H1 (cell line): ENCODE measurements at regions not wholly inside any gene's neighbourhood (a gene's known extent, or its start where the extent isn't known, plus 50 kb on each side); places are given as distances from the start of the nearest gene placed in this dataset.

Experiments used
- BCL11A ChIP-seq, 2 experiments: IDR thresholded peaks; one replicate each; pipeline ENCODE4 v1.6.1; 2011; ENCODE audit warnings: low read depth in 2 of 2, low read length in 2 of 2, mild to moderate bottlenecking in 2 of 2
- CBX5 ChIP-seq: fragments of 300-800, 300-1000 bp; sonication (generic); IDR thresholded peaks from 2 replicates; pipeline ENCODE4 v1.7.1; 2016; ENCODE audit warnings: antibody characterized with exemption, low read length, low read depth
- CTCF ChIP-seq, 3 experiments: IDR thresholded peaks; 1 replicate in 2 of 3; 2 replicates in 1 of 3; pipeline versions ENCODE4 v1.5.1 to v1.6.1; 2011; ENCODE audit warnings: low read length in 3 of 3, mild to moderate bottlenecking in 3 of 3, inconsistent platforms in 2 of 3, low read depth in 1 of 3, moderate library complexity in 1 of 3; ENCODE audit not compliant: insufficient read depth in 1 of 3; ENCODE audit errors: control extremely low read depth in 1 of 3
- EGR1 ChIP-seq: IDR thresholded peaks from 2 replicates; pipeline ENCODE4 v1.6.1; 2011; ENCODE audit warnings: low read depth, low read length, borderline replicate concordance
- EP300 ChIP-seq, 2 experiments: IDR thresholded peaks; 1 replicate in 1 of 2; 2 replicates in 1 of 2; pipeline ENCODE4 v1.6.1; 2011 to 2012; ENCODE audit warnings: low read depth in 2 of 2, low read length in 2 of 2, mild to moderate bottlenecking in 2 of 2, borderline replicate concordance in 1 of 2, inconsistent platforms in 1 of 2, moderate library complexity in 1 of 2
- EZH2 ChIP-seq: fragments of 200-600 bp; sonication (generic); IDR thresholded peaks from 2 replicates; pipeline ENCODE4 v1.7.1; 2012; ENCODE audit warnings: low read depth, mild to moderate bottlenecking, moderate library complexity, low read length, inconsistent platforms; ENCODE audit not compliant: severe bottlenecking
- FOSL1 ChIP-seq: IDR thresholded peaks from 2 replicates; pipeline ENCODE4 v1.6.1; 2011; ENCODE audit warnings: mild to moderate bottlenecking, low read depth, low read length, moderate library complexity; ENCODE audit not compliant: insufficient read depth
- JUN ChIP-seq: IDR thresholded peaks from 2 replicates; pipeline ENCODE4 v1.6.1; 2011; ENCODE audit warnings: low read depth, mild to moderate bottlenecking, improper control_type of control experiment, low read length
- NRF1 ChIP-seq: IDR thresholded peaks from 2 replicates; pipeline ENCODE4 v1.6.1; 2011; ENCODE audit warnings: mild to moderate bottlenecking, low read depth, low read length, improper control_type of control experiment
- POLR2A ChIP-seq, 2 experiments: IDR thresholded peaks; 1 replicate in 1 of 2; 2 replicates in 1 of 2; pipeline ENCODE4 v1.6.1; 2011; ENCODE audit warnings: low read depth in 2 of 2, low read length in 2 of 2, mild to moderate bottlenecking in 2 of 2; ENCODE audit errors: control extremely low read depth in 1 of 2
- POLR2AphosphoS5 ChIP-seq: IDR thresholded peaks from 2 replicates; pipeline ENCODE4 v1.6.1; 2011; ENCODE audit warnings: low read depth, low read length
- RAD21 ChIP-seq, 2 experiments: IDR thresholded peaks in 1 of 2; conservative IDR thresholded peaks in 1 of 2; 2 replicates each; pipeline ENCODE4 v1.6.1; 2011; ENCODE audit warnings: low read depth in 2 of 2, low read length in 2 of 2, improper control_type of control experiment in 1 of 2, inconsistent platforms in 1 of 2, mild to moderate bottlenecking in 1 of 2, moderate library complexity in 1 of 2
- SP2 ChIP-seq: IDR thresholded peaks from 2 replicates; pipeline ENCODE4 v1.6.1; 2012; ENCODE audit warnings: mild to moderate bottlenecking, low read length, inconsistent platforms

DNA sequence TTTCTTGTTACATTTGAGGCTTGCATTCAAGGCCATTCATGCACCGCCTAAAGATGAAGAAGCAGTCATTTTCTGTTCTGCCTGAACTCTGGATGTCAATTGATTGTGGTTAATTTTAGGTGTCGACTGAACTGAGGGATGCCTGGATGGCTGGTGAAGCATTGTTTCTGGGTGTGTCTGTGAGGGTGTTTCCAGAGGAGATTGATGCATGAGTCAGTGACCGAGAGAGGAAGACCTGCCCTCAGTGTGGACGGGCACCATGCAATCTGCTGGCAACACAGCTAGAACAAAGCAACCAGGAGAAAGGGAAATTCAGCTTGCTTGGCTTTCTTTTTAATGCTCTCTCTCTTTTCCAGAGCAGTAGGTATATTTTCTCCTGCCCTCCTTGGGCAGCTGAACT lies 164.1 kb upstream of the ECI2 start:
- TF ChIP-seq RAD21 (IDR thresholded peaks at IDR 0.05 in 1 of 2, conservative IDR thresholded peaks at IDR 0.05 in 1 of 2; ENCODE audit: low read depth in 2 of 2, low read length in 2 of 2) = no peak
- TF ChIP-seq CTCF (IDR thresholded peaks at IDR 0.05; ENCODE audit: control extremely low read depth in 1 of 3, insufficient read depth in 1 of 3, low read depth in 1 of 3, low read length in 3 of 3) = no peak
- no peak for TF ChIP-seq EZH2
- TF ChIP-seq POLR2AphosphoS5 = no peak
- TF ChIP-seq EP300 (IDR thresholded peaks at IDR 0.05; ENCODE audit: borderline replicate concordance in 1 of 2, low read depth in 2 of 2, low read length in 2 of 2) = no peak
- no peak for TF ChIP-seq SP2
- TF ChIP-seq EGR1 = no peak
- TF ChIP-seq POLR2A (IDR thresholded peaks at IDR 0.05; ENCODE audit: control extremely low read depth in 1 of 2, low read depth in 2 of 2, low read length in 2 of 2) = no peak
- TF ChIP-seq JUN = no peak
- no peak for TF ChIP-seq NRF1
- TF ChIP-seq FOSL1 = no peak
- no peak for TF ChIP-seq CBX5
- no peak for TF ChIP-seq BCL11A (IDR thresholded peaks at IDR 0.05; ENCODE audit: low read depth in 2 of 2, low read length in 2 of 2)
